SKM-1 treated with dmso at 0.1 percent for 144 hours (cell line): ENCODE measurements at regions not wholly inside any gene's neighbourhood (a gene's known extent, or its start where the extent isn't known, plus 50 kb on each side); places are given as distances from the start of the nearest gene placed in this dataset.
A peak's percentile ranks its signal among the peaks of the same experiment; 100 is the strongest.

Source experiments
- DNase-seq: peaks from one replicate; lab custom pipeline; 2025; ENCODE audit not compliant: unreplicated experiment; lab: John Stamatoyannopoulos, UW

GRCh38 chr6:23403460-23403859 lies 722.6 kb upstream of the NRSN1 start:
- DNase-seq, result no peak

- no peak for DNase-seq
Observed at GRCh38 chr6:23409531-23409930, 716.5 kb upstream of the NRSN1 start.

- DNase-seq, result no peak
Observed at GRCh38 chr6:23410439-23410838, 715.6 kb upstream of the NRSN1 start.

GRCh38 chr6:23412770-23413169 lies 713.2 kb upstream of the NRSN1 start:
- no peak for DNase-seq

GRCh38 chr6:23413327-23414050 lies 712.5 kb upstream of the NRSN1 start:
- DNase-seq, result no peak

- DNase-seq, result no peak
Observed at GRCh38 chr6:23414051-23414445, 712.0 kb upstream of the NRSN1 start.

GRCh38 chr6:23414922-23415321 lies 711.1 kb upstream of the NRSN1 start:
- DNase-seq, result no peak

- no peak for DNase-seq
Observed at GRCh38 chr6:23415819-23416427, 710.1 kb upstream of the NRSN1 start.

- DNase-seq, result no peak
Observed at GRCh38 chr6:23417133-23417532, 708.9 kb upstream of the NRSN1 start.

GRCh38 chr6:23418095-23418494 lies 707.9 kb upstream of the NRSN1 start:
- DNase-seq, result no peak

- DNase-seq, result no peak
Observed at GRCh38 chr6:23419046-23419445, 707.0 kb upstream of the NRSN1 start.

- DNase-seq, result no peak
Observed at GRCh38 chr6:23420659-23421350, 705.2 kb upstream of the NRSN1 start.

- DNase-seq, result no peak
Observed at GRCh38 chr6:23424584-23424983, 701.4 kb upstream of the NRSN1 start.

GRCh38 chr6:23435126-23435525 lies 690.9 kb upstream of the NRSN1 start:
- no peak for DNase-seq

GRCh38 chr6:23435798-23436197 lies 690.2 kb upstream of the NRSN1 start:
- no peak for DNase-seq

GRCh38 chr6:23441808-23442461 lies 684.1 kb upstream of the NRSN1 start:
- no peak for DNase-seq

- no peak for DNase-seq
Observed at GRCh38 chr6:23445157-23445710, 680.8 kb upstream of the NRSN1 start.

GRCh38 chr6:23446469-23446967 lies 679.5 kb upstream of the NRSN1 start:
- peak; percentile 1 for DNase-seq

- DNase-seq, result no peak
Observed at GRCh38 chr6:23447731-23448130, 678.3 kb upstream of the NRSN1 start.

GRCh38 chr6:23448281-23448680 lies 677.7 kb upstream of the NRSN1 start:
- no peak for DNase-seq
